Ishikawa (cell line): ENCODE measurements at regions not wholly inside any gene's neighbourhood (a gene's known extent, or its start where the extent isn't known, plus 50 kb on each side); places are given as distances from the start of the nearest gene placed in this dataset.

Experiments used
- CEBPB ChIP-seq: IDR thresholded peaks from 2 replicates; pipeline ENCODE4 v1.6.1; 2012
- CREB1 ChIP-seq: IDR thresholded peaks from 2 replicates; pipeline ENCODE4 v1.6.1; 2012; ENCODE audit warnings: low read depth
- EGR1 ChIP-seq: IDR thresholded peaks from 2 replicates; pipeline ENCODE4 v1.6.1; 2012
- FOXM1 ChIP-seq: IDR thresholded peaks from 2 replicates; pipeline ENCODE4 v1.6.1; 2012; ENCODE audit warnings: low read depth, borderline replicate concordance
- NFIC ChIP-seq: IDR thresholded peaks from 2 replicates; pipeline ENCODE4 v1.6.1; 2012
- RAD21 ChIP-seq: IDR thresholded peaks from 2 replicates; pipeline ENCODE4 v1.6.1; 2012; ENCODE audit warnings: low read depth
- REST ChIP-seq: IDR thresholded peaks from 2 replicates; pipeline ENCODE4 v1.6.1; 2012; ENCODE audit warnings: low read depth, mild to moderate bottlenecking
- TEAD4 ChIP-seq: IDR thresholded peaks from 2 replicates; pipeline ENCODE4 v1.6.1; 2012
- USF1 ChIP-seq: IDR thresholded peaks from 2 replicates; pipeline ENCODE4 v1.6.1; 2012
- TF ChIP-seq, protein P1 (sequence below): IDR thresholded peaks from 2 replicates; pipeline ENCODE4 v1.6.1; 2012

DNA sequence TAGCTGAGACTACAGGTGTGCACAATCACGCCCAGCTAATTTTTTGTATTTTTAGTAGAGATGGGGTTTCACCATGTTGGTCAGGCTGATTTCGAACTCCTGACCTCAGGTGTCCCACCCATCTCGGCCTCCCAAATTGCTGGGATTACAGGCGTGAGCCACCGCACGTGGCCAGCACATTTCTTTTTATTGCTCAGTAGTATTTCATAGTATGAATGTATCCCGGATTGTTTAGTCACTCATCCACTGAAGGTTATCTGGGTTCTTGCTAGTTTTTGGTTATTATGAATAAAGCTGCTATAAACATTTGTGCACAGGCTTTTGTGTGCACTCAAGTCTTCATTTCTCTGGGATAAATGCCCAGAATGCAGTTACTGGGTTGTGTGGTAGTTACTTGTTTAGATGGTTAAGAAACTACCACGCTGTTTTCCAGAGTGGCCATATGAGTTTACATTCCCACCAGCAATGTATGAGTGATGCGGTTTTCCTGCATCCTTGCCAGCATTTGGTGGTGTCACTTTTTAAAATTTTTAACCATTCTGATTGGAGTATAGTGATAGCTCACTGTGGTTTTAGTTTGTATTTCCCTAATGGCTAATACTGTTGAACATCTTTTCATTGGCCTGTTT lies 275.8 kb upstream of the LYZL1 start:
- TF ChIP-seq USF1: no peak
- no peak for TF ChIP-seq REST
- TF ChIP-seq CREB1: no peak
- TF ChIP-seq EGR1: no peak
- TF ChIP-seq, protein P1, sequence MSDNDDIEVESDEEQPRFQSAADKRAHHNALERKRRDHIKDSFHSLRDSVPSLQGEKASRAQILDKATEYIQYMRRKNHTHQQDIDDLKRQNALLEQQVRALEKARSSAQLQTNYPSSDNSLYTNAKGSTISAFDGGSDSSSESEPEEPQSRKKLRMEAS: no peak
- no peak for TF ChIP-seq RAD21
- no peak for TF ChIP-seq NFIC
- TF ChIP-seq TEAD4: no peak
- no peak for TF ChIP-seq FOXM1
- no peak for TF ChIP-seq CEBPB
